ENCODE measurements at regions not wholly inside any gene's neighbourhood (a gene's known extent, or its start where the extent isn't known, plus 50 kb on each side); places are given as distances from the start of the nearest gene placed in this dataset.

GRCh38 chr2:228860601-228861285 lies 410.3 kb downstream of the PID1 start:
- peaks cover 0 to 13% (median 4%) of the 10 kb centered on the region in 8 donors for H3K9me3 Mint-ChIP-seq
- Histone ChIP-seq H3K9me3 (ENCODE audit: control insufficient read depth in 1 of 2, low read length in 2 of 2) (no peaks in the 10 kb centered on the region), H3K4me1 (ENCODE audit: insufficient read depth, low read length) (no peaks in the 10 kb centered on the region), H3K4me3 (ENCODE audit: low read length in 2 of 2) (no peak overlapping the region), H3K36me3 (ENCODE audit: insufficient read depth, low read length) (no peaks in the 10 kb centered on the region), H3K27me3 (ENCODE audit: insufficient read depth, low read length) (no peaks in the 10 kb centered on the region), H3K27ac (ENCODE audit: low read depth, low read length) (no peak overlapping the region)
- ChIA-PET CTCF (ENCODE audit: partially characterized antibody) (no interaction called here), POLR2A (ENCODE audit: partially characterized antibody) (no interaction called here)
- no peak overlapping the region for H3K4me3 Mint-ChIP-seq
- no peak overlapping the region for H3K27ac Mint-ChIP-seq
- H3K36me3 Mint-ChIP-seq = no peaks in the 10 kb centered on the region
- intact Hi-C loops (cut with micrococcal nuclease) = no loop called here
- DNase-seq = no peak
- H3K27me3 Mint-ChIP-seq = no peaks in the 10 kb centered on the region
- no peaks in the 10 kb centered on the region for H3K4me1 Mint-ChIP-seq

- Mint-ChIP-seq H3K36me3 (no peaks in the 10 kb centered on the region), H3K4me1 (no peaks in the 10 kb centered on the region), H3K4me3 (no peak overlapping the region), H3K9me3 (peaks cover 0 to 8% (median 3%) of the 10 kb centered on the region in 8 donors), H3K27me3 (no peaks in the 10 kb centered on the region), H3K27ac (no peak overlapping the region)
- no peaks in the 10 kb centered on the region for H3K36me3 ChIP-seq (ENCODE audit: insufficient read depth, low read length)
- H3K4me1 ChIP-seq (ENCODE audit: insufficient read depth, low read length) = no peaks in the 10 kb centered on the region
- no peak overlapping the region for H3K4me3 ChIP-seq (ENCODE audit: low read length in 2 of 2)
- CTCF ChIA-PET (ENCODE audit: partially characterized antibody) = no interaction called here
- H3K9me3 ChIP-seq (ENCODE audit: control insufficient read depth in 1 of 2, low read length in 2 of 2) = no peaks in the 10 kb centered on the region
- H3K27ac ChIP-seq (ENCODE audit: low read depth, low read length) = no peak overlapping the region
- POLR2A ChIA-PET (ENCODE audit: partially characterized antibody) = no interaction called here
- no peak for DNase-seq
- no peaks in the 10 kb centered on the region for H3K27me3 ChIP-seq (ENCODE audit: insufficient read depth, low read length)
- intact Hi-C loops (cut with micrococcal nuclease) = no loop called here
These were observed 417.9 kb downstream of the PID1 start for GRCh38 chr2:228853151-228853550.

DNA sequence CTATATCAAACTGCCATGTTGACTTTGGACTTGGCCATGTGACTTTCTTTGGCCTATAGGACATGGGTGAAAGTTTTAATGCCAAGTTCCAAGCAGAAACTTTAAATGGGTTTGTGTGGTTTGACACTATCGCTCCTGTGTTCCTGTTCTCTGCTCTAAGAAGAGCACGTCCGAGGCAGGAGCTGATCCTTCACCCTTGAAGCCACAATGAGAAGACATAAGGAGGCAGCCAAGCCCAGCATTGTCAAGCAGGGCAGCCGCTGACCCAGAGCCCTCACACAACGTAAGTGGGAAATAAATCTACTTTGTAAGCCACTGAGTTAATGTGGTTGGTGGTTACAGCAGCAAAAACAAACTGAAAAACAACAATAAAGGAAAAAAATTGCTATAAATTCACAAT lies 422.4 kb downstream of the PID1 start:
- no peak overlapping the region for H3K4me3 ChIP-seq (ENCODE audit: low read length in 2 of 2)
- no peaks in the 10 kb centered on the region for H3K36me3 Mint-ChIP-seq
- H3K27ac ChIP-seq (ENCODE audit: low read depth, low read length) = no peak overlapping the region
- no peaks in the 10 kb centered on the region for H3K27me3 Mint-ChIP-seq
- intact Hi-C loops (cut with micrococcal nuclease) = no loop called here
- no peaks in the 10 kb centered on the region for H3K9me3 ChIP-seq (ENCODE audit: control insufficient read depth in 1 of 2, low read length in 2 of 2)
- no peaks in the 10 kb centered on the region for H3K4me1 Mint-ChIP-seq
- H3K27ac Mint-ChIP-seq = no peak overlapping the region
- no peaks in the 10 kb centered on the region for H3K36me3 ChIP-seq (ENCODE audit: insufficient read depth, low read length)
- H3K9me3 Mint-ChIP-seq = peaks cover 0 to 6% (median 2%) of the 10 kb centered on the region in 8 donors
- ChIA-PET POLR2A (ENCODE audit: partially characterized antibody) (no interaction called here), CTCF (ENCODE audit: partially characterized antibody) (no interaction called here)
- no peaks in the 10 kb centered on the region for H3K27me3 ChIP-seq (ENCODE audit: insufficient read depth, low read length)
- DNase-seq = no peak
- no peak overlapping the region for H3K4me3 Mint-ChIP-seq
- H3K4me1 ChIP-seq (ENCODE audit: insufficient read depth, low read length) = no peaks in the 10 kb centered on the region

GRCh38 chr2:228847684-228848083 lies 423.4 kb downstream of the PID1 start:
- Histone ChIP-seq H3K36me3 (ENCODE audit: insufficient read depth, low read length) (no peaks in the 10 kb centered on the region), H3K4me1 (ENCODE audit: insufficient read depth, low read length) (no peaks in the 10 kb centered on the region), H3K9me3 (ENCODE audit: control insufficient read depth in 1 of 2, low read length in 2 of 2) (no peaks in the 10 kb centered on the region), H3K4me3 (ENCODE audit: low read length in 2 of 2) (no peak overlapping the region), H3K27ac (ENCODE audit: low read depth, low read length) (no peak overlapping the region), H3K27me3 (ENCODE audit: insufficient read depth, low read length) (no peaks in the 10 kb centered on the region)
- intact Hi-C loops (cut with micrococcal nuclease) = no loop called here
- H3K4me1 Mint-ChIP-seq = no peaks in the 10 kb centered on the region
- no peak overlapping the region for H3K27ac Mint-ChIP-seq
- POLR2A ChIA-PET (ENCODE audit: partially characterized antibody) = no interaction called here
- CTCF ChIA-PET (ENCODE audit: partially characterized antibody) = no interaction called here
- no peak overlapping the region for H3K4me3 Mint-ChIP-seq
- peaks cover 0 to 6% (median 2%) of the 10 kb centered on the region in 8 donors for H3K9me3 Mint-ChIP-seq
- no peak for DNase-seq
- H3K27me3 Mint-ChIP-seq = no peaks in the 10 kb centered on the region
- no peaks in the 10 kb centered on the region for H3K36me3 Mint-ChIP-seq

- CTCF ChIA-PET (ENCODE audit: partially characterized antibody) = no interaction called here
- no peak overlapping the region for H3K27ac ChIP-seq (ENCODE audit: low read depth, low read length)
- no peak overlapping the region for H3K27ac Mint-ChIP-seq
- H3K4me1 Mint-ChIP-seq = no peaks in the 10 kb centered on the region
- no peak overlapping the region for H3K4me3 Mint-ChIP-seq
- H3K4me3 ChIP-seq (ENCODE audit: low read length in 2 of 2) = no peak overlapping the region
- peaks cover 0 to 9% (median 2%) of the 10 kb centered on the region in 8 donors for H3K9me3 Mint-ChIP-seq
- H3K36me3 Mint-ChIP-seq = no peaks in the 10 kb centered on the region
- no peaks in the 10 kb centered on the region for H3K4me1 ChIP-seq (ENCODE audit: insufficient read depth, low read length)
- no peaks in the 10 kb centered on the region for H3K27me3 Mint-ChIP-seq
- no peaks in the 10 kb centered on the region for H3K27me3 ChIP-seq (ENCODE audit: insufficient read depth, low read length)
- no peak for DNase-seq
- no peaks in the 10 kb centered on the region for H3K9me3 ChIP-seq (ENCODE audit: control insufficient read depth in 1 of 2, low read length in 2 of 2)
- POLR2A ChIA-PET (ENCODE audit: partially characterized antibody) = no interaction called here
- intact Hi-C loops (cut with micrococcal nuclease) = no loop called here
- no peaks in the 10 kb centered on the region for H3K36me3 ChIP-seq (ENCODE audit: insufficient read depth, low read length)
These were observed 424.9 kb downstream of the PID1 start for GRCh38 chr2:228846161-228846560.

DNA sequence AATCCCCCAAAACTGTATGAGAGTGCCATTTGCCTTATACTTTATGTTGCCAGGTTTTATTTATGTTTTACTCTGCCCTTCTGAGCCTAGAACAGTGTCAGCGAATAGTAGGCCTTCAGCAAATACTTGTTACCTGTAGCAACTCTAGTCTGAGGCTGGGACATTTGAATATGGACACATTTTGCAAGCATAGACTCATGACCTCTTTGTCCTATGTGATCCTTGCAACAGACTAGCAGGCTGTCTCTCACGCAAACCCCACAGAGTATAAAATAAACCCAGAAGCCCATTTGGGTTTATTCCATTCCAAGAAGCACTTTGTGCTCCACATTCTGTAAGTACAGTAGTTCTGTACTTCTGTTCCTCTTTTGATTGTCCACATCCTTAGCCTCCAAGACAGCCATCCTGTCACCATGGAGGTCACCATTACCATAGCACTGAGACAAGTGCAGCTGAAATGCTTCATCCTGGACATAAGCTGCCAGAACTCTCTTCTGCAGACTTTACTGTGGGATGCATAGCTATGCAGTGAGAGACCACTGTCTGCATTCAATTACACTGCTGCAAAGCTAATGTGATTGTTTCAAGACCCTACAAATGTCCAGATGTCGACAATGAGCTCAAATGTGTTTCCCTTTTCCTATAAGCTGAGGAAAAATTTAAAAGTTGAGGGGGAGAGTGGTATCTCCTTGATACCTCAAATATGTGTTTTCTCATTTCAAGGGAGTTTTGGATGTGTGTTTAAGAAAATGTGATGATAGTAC lies 425.7 kb downstream of the PID1 start:
- POLR2A ChIA-PET (ENCODE audit: partially characterized antibody) = no interaction called here
- no peaks in the 10 kb centered on the region for H3K4me1 ChIP-seq (ENCODE audit: insufficient read depth, low read length)
- Mint-ChIP-seq H3K27me3 (no peaks in the 10 kb centered on the region), H3K4me3 (no peak overlapping the region), H3K36me3 (no peaks in the 10 kb centered on the region), H3K4me1 (no peaks in the 10 kb centered on the region), H3K27ac (no peak overlapping the region), H3K9me3 (peaks cover 0 to 11% (median 2%) of the 10 kb centered on the region in 8 donors)
- no peaks in the 10 kb centered on the region for H3K36me3 ChIP-seq (ENCODE audit: insufficient read depth, low read length)
- H3K4me3 ChIP-seq (ENCODE audit: low read length in 2 of 2) = no peak overlapping the region
- no peak for DNase-seq
- no peaks in the 10 kb centered on the region for H3K9me3 ChIP-seq (ENCODE audit: control insufficient read depth in 1 of 2, low read length in 2 of 2)
- CTCF ChIA-PET (ENCODE audit: partially characterized antibody) = no interaction called here
- intact Hi-C loops (cut with micrococcal nuclease) = no loop called here
- no peak overlapping the region for H3K27ac ChIP-seq (ENCODE audit: low read depth, low read length)
- no peaks in the 10 kb centered on the region for H3K27me3 ChIP-seq (ENCODE audit: insufficient read depth, low read length)

GRCh38 chr2:228841877-228842276 lies 429.2 kb downstream of the PID1 start:
- intact Hi-C loops (cut with micrococcal nuclease) = no loop called here
- H3K9me3 ChIP-seq (ENCODE audit: control insufficient read depth in 1 of 2, low read length in 2 of 2) = no peaks in the 10 kb centered on the region
- Mint-ChIP-seq H3K27me3 (no peaks in the 10 kb centered on the region), H3K4me1 (no peaks in the 10 kb centered on the region), H3K27ac (no peak overlapping the region), H3K9me3 (peaks cover 0 to 14% (median 5%) of the 10 kb centered on the region in 8 donors), H3K36me3 (no peaks in the 10 kb centered on the region), H3K4me3 (no peak overlapping the region)
- no peaks in the 10 kb centered on the region for H3K36me3 ChIP-seq (ENCODE audit: insufficient read depth, low read length)
- H3K4me1 ChIP-seq (ENCODE audit: insufficient read depth, low read length) = no peaks in the 10 kb centered on the region
- no peak overlapping the region for H3K4me3 ChIP-seq (ENCODE audit: low read length in 2 of 2)
- CTCF ChIA-PET (ENCODE audit: partially characterized antibody) = no interaction called here
- DNase-seq = no peak
- no peak overlapping the region for H3K27ac ChIP-seq (ENCODE audit: low read depth, low read length)
- no peaks in the 10 kb centered on the region for H3K27me3 ChIP-seq (ENCODE audit: insufficient read depth, low read length)
- POLR2A ChIA-PET (ENCODE audit: partially characterized antibody) = no interaction called here
